RWPE2 (cell line): ENCODE measurements at regions not wholly inside any gene's neighbourhood (a gene's known extent, or its start where the extent isn't known, plus 50 kb on each side); places are given as distances from the start of the nearest gene placed in this dataset.

Experiments
- ATAC-seq: fragments of 200-7000 bp; cut with Tn5 transposase; 3 replicates; pipeline ENCODE4 v1.9.1; 2021; ENCODE audit warnings: low read depth
- DNase-seq: peaks from one replicate; pipeline ENCODE4 v3.0.0-alpha.2; 2020; ENCODE audit warnings: low spot score
- H3K27ac ChIP-seq: fragments of 450-650 bp; 2 replicates; pipeline ENCODE4 v1.5.1; 2017; ENCODE audit warnings: mild to moderate bottlenecking; ENCODE audit not compliant: poor library complexity, severe bottlenecking
- H3K27me3 ChIP-seq: fragments of 250-450 bp; sonication (Bioruptor Pico); 2 replicates; pipeline ENCODE4 v1.5.1; 2021; ENCODE audit warnings: mild to moderate bottlenecking, moderate library complexity; ENCODE audit not compliant: insufficient read depth, poor library complexity, severe bottlenecking
- H3K36me3 ChIP-seq: fragments of 250-450 bp; sonication (Bioruptor Pico); 2 replicates; pipeline ENCODE4 v1.5.1; 2020; ENCODE audit warnings: low read depth, mild to moderate bottlenecking, moderate library complexity
- H3K4me1 ChIP-seq: fragments of 250-450 bp; sonication (Bioruptor Pico); 2 replicates; pipeline ENCODE4 v1.5.1; 2021; ENCODE audit warnings: mild to moderate bottlenecking, moderate library complexity; ENCODE audit not compliant: insufficient read depth, poor library complexity, severe bottlenecking
- H3K4me3 ChIP-seq: fragments of 250-450 bp; sonication (Bioruptor Pico); 2 replicates; pipeline ENCODE4 v1.5.1; 2021; ENCODE audit warnings: mild to moderate bottlenecking, moderate library complexity; ENCODE audit not compliant: severe bottlenecking
- H3K9me3 ChIP-seq: fragments of 250-450 bp; sonication (Bioruptor Pico); 2 replicates; pipeline ENCODE4 v1.5.1; 2021; ENCODE audit warnings: mild to moderate bottlenecking, moderate library complexity; ENCODE audit not compliant: severe bottlenecking
- TF ChIP-seq, protein P1 (sequence below): fragments of 450-650 bp; IDR thresholded peaks from one replicate; pipeline ENCODE4 v1.5.1; 2017; ENCODE audit warnings: mild to moderate bottlenecking, moderate library complexity; ENCODE audit not compliant: poor library complexity, severe bottlenecking

DNA sequence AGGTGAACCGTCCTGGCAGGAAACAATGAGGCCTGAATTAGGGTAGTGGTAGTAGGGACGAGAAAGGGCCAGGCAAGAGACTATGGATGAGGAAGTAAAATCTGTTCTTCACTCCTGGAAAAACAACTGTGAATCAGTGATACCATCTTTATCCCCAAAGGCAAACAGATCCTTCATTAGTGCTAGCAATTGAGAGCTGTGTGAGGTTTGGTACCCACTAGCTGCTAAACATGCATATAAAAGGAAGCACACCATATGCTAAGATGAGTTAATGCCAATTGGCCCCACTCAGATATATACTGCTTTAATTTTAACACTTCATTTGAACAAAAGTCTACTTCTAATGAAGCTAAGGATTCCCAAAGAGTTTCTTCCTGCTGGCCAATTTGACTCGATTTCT lies 244.8 kb upstream of the NR4A3 start:
- no peaks in the 10 kb centered on the region for H3K4me1 ChIP-seq
- DNase-seq = no peak
- H3K36me3 ChIP-seq = no peaks in the 10 kb centered on the region
- TF ChIP-seq, protein P1, sequence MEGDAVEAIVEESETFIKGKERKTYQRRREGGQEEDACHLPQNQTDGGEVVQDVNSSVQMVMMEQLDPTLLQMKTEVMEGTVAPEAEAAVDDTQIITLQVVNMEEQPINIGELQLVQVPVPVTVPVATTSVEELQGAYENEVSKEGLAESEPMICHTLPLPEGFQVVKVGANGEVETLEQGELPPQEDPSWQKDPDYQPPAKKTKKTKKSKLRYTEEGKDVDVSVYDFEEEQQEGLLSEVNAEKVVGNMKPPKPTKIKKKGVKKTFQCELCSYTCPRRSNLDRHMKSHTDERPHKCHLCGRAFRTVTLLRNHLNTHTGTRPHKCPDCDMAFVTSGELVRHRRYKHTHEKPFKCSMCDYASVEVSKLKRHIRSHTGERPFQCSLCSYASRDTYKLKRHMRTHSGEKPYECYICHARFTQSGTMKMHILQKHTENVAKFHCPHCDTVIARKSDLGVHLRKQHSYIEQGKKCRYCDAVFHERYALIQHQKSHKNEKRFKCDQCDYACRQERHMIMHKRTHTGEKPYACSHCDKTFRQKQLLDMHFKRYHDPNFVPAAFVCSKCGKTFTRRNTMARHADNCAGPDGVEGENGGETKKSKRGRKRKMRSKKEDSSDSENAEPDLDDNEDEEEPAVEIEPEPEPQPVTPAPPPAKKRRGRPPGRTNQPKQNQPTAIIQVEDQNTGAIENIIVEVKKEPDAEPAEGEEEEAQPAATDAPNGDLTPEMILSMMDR = no peak
- no peak overlapping the region for H3K27ac ChIP-seq
- no peaks in the 10 kb centered on the region for H3K27me3 ChIP-seq
- no peak overlapping the region for H3K4me3 ChIP-seq
- no peak for ATAC-seq
- H3K9me3 ChIP-seq = no peaks in the 10 kb centered on the region

DNA sequence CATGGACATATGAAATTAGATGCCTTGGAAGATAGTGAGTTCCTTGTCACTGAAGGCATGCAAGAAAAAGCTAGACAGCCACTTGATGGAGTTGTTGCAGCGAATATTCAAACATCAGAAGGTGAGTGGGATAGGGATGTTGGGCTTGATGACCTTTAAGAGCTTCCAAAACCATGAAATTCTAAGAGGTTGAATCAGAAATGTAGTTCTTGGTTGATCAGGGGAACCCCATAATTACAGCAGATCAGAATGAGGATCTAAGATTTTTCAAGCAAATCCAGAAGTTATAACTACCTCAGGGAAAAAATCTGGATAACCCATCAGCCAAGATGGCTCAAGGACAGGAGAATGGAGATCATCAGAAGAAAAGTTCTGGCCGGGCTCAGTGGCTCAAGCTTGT lies 244.3 kb upstream of the NR4A3 start:
- Histone ChIP-seq H3K27ac (no peak overlapping the region), H3K27me3 (no peaks in the 10 kb centered on the region), H3K4me1 (no peaks in the 10 kb centered on the region), H3K36me3 (no peaks in the 10 kb centered on the region), H3K4me3 (no peak overlapping the region), H3K9me3 (no peaks in the 10 kb centered on the region)
- DNase-seq (no peak), ATAC-seq (no peak)
- TF ChIP-seq, protein P1 = no peak

GRCh38 chr9:99578666-99579065 lies 243.0 kb upstream of the NR4A3 start:
- no peak for DNase-seq
- TF ChIP-seq, protein P1 = no peak
- H3K4me3 ChIP-seq = no peak overlapping the region
- no peaks in the 10 kb centered on the region for H3K27me3 ChIP-seq
- no peaks in the 10 kb centered on the region for H3K4me1 ChIP-seq
- H3K36me3 ChIP-seq = no peaks in the 10 kb centered on the region
- ATAC-seq = no peak
- H3K9me3 ChIP-seq = no peaks in the 10 kb centered on the region
- no peak overlapping the region for H3K27ac ChIP-seq

DNA sequence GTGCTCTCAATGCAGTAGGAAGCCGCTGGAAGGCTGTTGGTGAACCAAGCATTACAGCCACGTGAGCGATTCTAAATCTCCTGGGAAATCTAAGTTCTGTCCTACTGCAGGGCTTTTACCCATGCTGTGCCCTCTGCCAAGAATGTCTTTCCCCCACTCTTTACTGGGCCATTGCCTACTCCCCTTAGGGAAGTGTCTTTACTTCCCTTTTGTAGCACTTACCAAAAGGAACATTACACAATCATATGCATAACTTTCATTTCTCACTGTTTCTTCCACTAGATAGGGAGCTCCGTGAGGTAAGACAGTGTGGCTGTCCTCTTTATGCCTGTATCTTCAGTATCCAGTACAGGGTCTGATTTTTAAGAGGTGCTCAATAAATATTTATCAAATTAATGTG lies 241.7 kb upstream of the NR4A3 start:
- no peaks in the 10 kb centered on the region for H3K36me3 ChIP-seq
- H3K27me3 ChIP-seq = no peaks in the 10 kb centered on the region
- H3K27ac ChIP-seq = no peak overlapping the region
- DNase-seq = no peak
- H3K4me3 ChIP-seq = no peak overlapping the region
- ATAC-seq = no peak
- TF ChIP-seq, protein P1 = no peak
- no peaks in the 10 kb centered on the region for H3K4me1 ChIP-seq
- H3K9me3 ChIP-seq = no peaks in the 10 kb centered on the region

- ATAC-seq = no peak
- no peaks in the 10 kb centered on the region for H3K4me1 ChIP-seq
- H3K9me3 ChIP-seq = no peaks in the 10 kb centered on the region
- TF ChIP-seq, protein P1 = no peak
- no peaks in the 10 kb centered on the region for H3K27me3 ChIP-seq
- no peaks in the 10 kb centered on the region for H3K36me3 ChIP-seq
- no peak overlapping the region for H3K27ac ChIP-seq
- H3K4me3 ChIP-seq = no peak overlapping the region
- DNase-seq = no peak
Observed at GRCh38 chr9:99582814-99583213, 238.9 kb upstream of the NR4A3 start.
